OCI-LY1 (cell line): ENCODE measurements at regions not wholly inside any gene's neighbourhood (a gene's known extent, or its start where the extent isn't known, plus 50 kb on each side); places are given as distances from the start of the nearest gene placed in this dataset.

ENCODE experiments used
- H2AFZ ChIP-seq: fragments of 200-600 bp; sonication (generic), shearing (Covaris generic); 2 replicates; pipeline ENCODE4 v1.6.0; 2014; ENCODE audit warnings: antibody characterized with exemption, mild to moderate bottlenecking, low read length
- H3F3A ChIP-seq: fragments of 200-600 bp; sonication (generic), shearing (Covaris generic); 2 replicates; pipeline ENCODE4 v1.6.0; 2014; ENCODE audit warnings: mild to moderate bottlenecking, antibody characterized with exemption, low read length, moderate library complexity; ENCODE audit not compliant: insufficient read depth
- H3K27ac ChIP-seq: fragments of 200-600 bp; sonication (generic); 2 replicates; pipeline ENCODE4 v1.5.1; 2014; ENCODE audit warnings: low read length, mixed run types, mild to moderate bottlenecking, low read depth; ENCODE audit not compliant: poor library complexity, severe bottlenecking
- H3K27me3 ChIP-seq: fragments of 200-600 bp; sonication (generic); 2 replicates; pipeline ENCODE4 v1.6.0; 2014; ENCODE audit warnings: antibody characterized with exemption, mild to moderate bottlenecking, low read length, moderate library complexity; ENCODE audit not compliant: insufficient read depth
- H3K36me3 ChIP-seq: fragments of 200-600 bp; sonication (generic); 2 replicates; pipeline ENCODE4 v1.6.1; 2014; ENCODE audit warnings: mild to moderate bottlenecking, antibody characterized with exemption, low read length, moderate library complexity, mixed read lengths; ENCODE audit not compliant: insufficient read depth
- H3K4me1 ChIP-seq: fragments of 200-600 bp; sonication (generic); 2 replicates; pipeline ENCODE4 v1.5.1; 2014; ENCODE audit warnings: mild to moderate bottlenecking, low read length, moderate library complexity; ENCODE audit not compliant: insufficient read depth, severe bottlenecking
- H3K4me2 ChIP-seq: fragments of 200-600 bp; sonication (generic), shearing (Covaris generic); 2 replicates; pipeline ENCODE4 v1.6.1; 2014; ENCODE audit warnings: low read length
- H3K4me3 ChIP-seq: fragments of 200-600 bp; sonication (generic); 2 replicates; pipeline ENCODE4 v1.5.1; 2014; ENCODE audit warnings: low read length, low read depth, mild to moderate bottlenecking, mixed read lengths; ENCODE audit not compliant: poor library complexity, severe bottlenecking
- H3K79me2 ChIP-seq: fragments of 200-600 bp; shearing (Covaris generic); 2 replicates; pipeline ENCODE4 v1.6.1; 2016; ENCODE audit warnings: mixed run types, low read length, mixed read lengths; ENCODE audit not compliant: insufficient read depth
- H3K9ac ChIP-seq: fragments of 200-600 bp; sonication (generic), shearing (Covaris generic); 2 replicates; pipeline ENCODE4 v1.6.1; 2014; ENCODE audit warnings: mild to moderate bottlenecking, low read length, mixed read lengths
- H3K9me2 ChIP-seq: fragments of 200-600 bp; sonication (generic), shearing (Covaris generic); 2 replicates; pipeline ENCODE4 v1.6.1; 2014; ENCODE audit warnings: low read depth, mild to moderate bottlenecking, low read length, mixed read lengths
- H3K9me3 ChIP-seq: fragments of 200-600 bp; shearing (Covaris generic); 2 replicates; pipeline ENCODE4 v1.6.1; 2014; ENCODE audit warnings: low read length, mixed read lengths
- H4K20me1 ChIP-seq: fragments of 200-600 bp; sonication (generic), shearing (Covaris generic); 2 replicates; pipeline ENCODE4 v1.6.0; 2016; ENCODE audit warnings: mild to moderate bottlenecking, low read length; ENCODE audit not compliant: insufficient read depth
- CTCF ChIP-seq: fragments of 200-600 bp; sonication (generic), shearing (Covaris generic); IDR thresholded peaks from 2 replicates; pipeline ENCODE4 v1.5.1; 2017; ENCODE audit warnings: mild to moderate bottlenecking, antibody characterized with exemption, low read length, moderate library complexity, mixed read lengths
- EZH2 ChIP-seq: fragments of 200-600 bp; sonication (generic), shearing (Covaris generic); IDR thresholded peaks from 2 replicates; pipeline ENCODE4 v1.8.0; 2017; ENCODE audit warnings: borderline replicate concordance, mixed run types, mild to moderate bottlenecking, antibody characterized with exemption, low read length, moderate library complexity, mixed read lengths

- H3K27ac ChIP-seq, result no peak overlapping the region
- H3K36me3 ChIP-seq, result no peaks in the 10 kb centered on the region
- H3K27me3 ChIP-seq, result no peaks in the 10 kb centered on the region
- H3K4me2 ChIP-seq, result no peak overlapping the region
- no peaks in the 10 kb centered on the region for H3K9me3 ChIP-seq
- no peak overlapping the region for H2AFZ ChIP-seq
- H3K9ac ChIP-seq, result no peak overlapping the region
- no peaks in the 10 kb centered on the region for H3K4me1 ChIP-seq
- H3K4me3 ChIP-seq, result no peak overlapping the region
- no peak for TF ChIP-seq EZH2
- TF ChIP-seq CTCF, result no peak
- H3K79me2 ChIP-seq, result no peaks in the 10 kb centered on the region
- no peaks in the 10 kb centered on the region for H4K20me1 ChIP-seq
- H3K9me2 ChIP-seq, result no peaks in the 10 kb centered on the region
- no peaks in the 10 kb centered on the region for H3F3A ChIP-seq
Measured at GRCh38 chr4:23630110-23630509, 259.7 kb downstream of the PPARGC1A start.

GRCh38 chr4:23629421-23629820 lies 260.4 kb downstream of the PPARGC1A start:
- H2AFZ ChIP-seq, result no peak overlapping the region
- H3F3A ChIP-seq, result no peaks in the 10 kb centered on the region
- H3K36me3 ChIP-seq, result no peaks in the 10 kb centered on the region

GRCh38 chr4:23614284-23614892 lies 275.5 kb downstream of the PPARGC1A start:
- no peaks in the 10 kb centered on the region for H3K9me3 ChIP-seq
- no peaks in the 10 kb centered on the region for H4K20me1 ChIP-seq
- no peak overlapping the region for H3K27ac ChIP-seq
- no peak overlapping the region for H2AFZ ChIP-seq
- no peaks in the 10 kb centered on the region for H3K27me3 ChIP-seq
- no peaks in the 10 kb centered on the region for H3K9me2 ChIP-seq
- H3K4me3 ChIP-seq, result no peak overlapping the region
- no peaks in the 10 kb centered on the region for H3F3A ChIP-seq
- no peak overlapping the region for H3K4me2 ChIP-seq
- TF ChIP-seq CTCF (no peak), EZH2 (no peak)
- H3K79me2 ChIP-seq, result no peaks in the 10 kb centered on the region
- no peaks in the 10 kb centered on the region for H3K36me3 ChIP-seq
- H3K9ac ChIP-seq, result no peak overlapping the region
- no peaks in the 10 kb centered on the region for H3K4me1 ChIP-seq

More at GRCh38 chr4:23629421-23629820, 260.4 kb downstream of the PPARGC1A start:
- Histone ChIP-seq H3K4me2 (no peak overlapping the region), H3K9me3 (no peaks in the 10 kb centered on the region), H3K9me2 (no peaks in the 10 kb centered on the region), H3K27me3 (no peaks in the 10 kb centered on the region), H3K9ac (no peak overlapping the region), H3K27ac (no peak overlapping the region), H3K4me1 (no peaks in the 10 kb centered on the region), H4K20me1 (no peaks in the 10 kb centered on the region), H3K79me2 (no peaks in the 10 kb centered on the region), H3K4me3 (no peak overlapping the region)
- no peak for TF ChIP-seq EZH2
- TF ChIP-seq CTCF, result no peak
